HG02938 (cell line): ENCODE measurements at regions not wholly inside any gene's neighbourhood (a gene's known extent, or its start where the extent isn't known, plus 50 kb on each side); places are given as distances from the start of the nearest gene placed in this dataset.
A peak's percentile ranks its signal among the peaks of the same experiment; 100 is the strongest.
"Not testable (repeated sequence)": the region's sequence is repeated elsewhere in the genome, so short reads cannot be mapped to it uniquely, and the experiment has no call there.

Source experiments
- ATAC-seq: cut with Tn5 transposase; IDR thresholded peaks from one replicate; pipeline ENCODE4 v1.9.1; 2021; ENCODE audit warnings: mild to moderate bottlenecking, moderate library complexity; ENCODE audit not compliant: unreplicated experiment

DNA sequence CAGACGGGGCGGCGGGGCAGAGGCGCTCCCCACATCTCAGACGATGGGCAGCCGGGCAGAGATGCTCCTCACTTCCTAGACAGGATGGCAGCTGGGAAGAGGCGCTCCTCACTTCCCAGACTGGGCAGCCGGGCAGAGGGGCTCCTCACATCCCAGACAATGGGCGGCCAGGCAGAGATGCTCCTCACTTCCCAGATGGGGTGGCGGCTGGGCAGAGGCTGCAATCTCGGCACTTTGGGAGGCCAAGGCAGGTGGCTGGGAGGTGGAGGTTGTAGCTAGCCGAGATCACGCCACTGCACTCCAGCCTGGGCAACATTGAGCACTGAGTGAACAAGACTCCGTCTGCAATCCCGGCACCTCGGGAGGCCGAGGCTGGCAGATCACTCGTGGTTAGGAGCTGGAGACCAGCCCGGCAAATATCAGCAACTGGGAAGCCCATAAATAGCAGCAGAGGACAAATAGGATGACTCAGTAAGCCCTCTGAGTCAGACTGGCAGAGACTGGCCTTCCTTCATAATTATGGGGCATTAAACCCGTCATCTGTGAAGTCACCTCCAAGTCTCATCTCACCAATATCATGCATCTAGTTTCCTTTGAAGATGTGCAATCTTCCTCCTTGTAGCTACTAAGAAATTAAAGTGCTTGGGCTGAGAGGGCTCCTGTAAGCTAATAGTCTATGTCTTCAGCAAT is 337.3 kb downstream of the GOLGA6L6 start:
- ATAC-seq: not testable (repeated sequence)

DNA sequence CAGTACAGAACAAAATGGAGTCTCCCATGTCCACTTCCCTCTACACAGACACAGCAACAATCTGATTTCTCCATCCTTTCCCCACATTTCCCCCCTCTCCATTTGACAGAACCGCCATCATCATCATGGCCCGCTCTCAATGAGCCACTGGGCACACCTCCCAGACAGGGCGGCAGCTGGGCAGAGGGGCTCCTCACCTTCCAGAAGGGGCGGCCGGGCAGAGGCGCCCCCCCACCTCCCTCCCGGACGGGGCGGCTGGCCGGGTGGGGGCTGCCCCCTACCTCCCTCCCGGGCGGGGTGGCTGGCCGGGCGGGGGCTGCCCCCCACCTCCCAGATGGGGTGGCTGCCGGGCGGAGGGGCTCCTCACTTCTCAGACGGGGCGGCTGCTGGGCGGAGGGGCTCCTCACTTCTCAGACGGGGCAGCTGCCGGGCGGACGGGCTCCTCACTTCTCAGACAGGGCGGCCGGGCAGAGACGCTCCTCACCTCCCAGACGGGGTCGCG is 337.9 kb downstream of the GOLGA6L6 start:
- not testable (repeated sequence) for ATAC-seq

DNA sequence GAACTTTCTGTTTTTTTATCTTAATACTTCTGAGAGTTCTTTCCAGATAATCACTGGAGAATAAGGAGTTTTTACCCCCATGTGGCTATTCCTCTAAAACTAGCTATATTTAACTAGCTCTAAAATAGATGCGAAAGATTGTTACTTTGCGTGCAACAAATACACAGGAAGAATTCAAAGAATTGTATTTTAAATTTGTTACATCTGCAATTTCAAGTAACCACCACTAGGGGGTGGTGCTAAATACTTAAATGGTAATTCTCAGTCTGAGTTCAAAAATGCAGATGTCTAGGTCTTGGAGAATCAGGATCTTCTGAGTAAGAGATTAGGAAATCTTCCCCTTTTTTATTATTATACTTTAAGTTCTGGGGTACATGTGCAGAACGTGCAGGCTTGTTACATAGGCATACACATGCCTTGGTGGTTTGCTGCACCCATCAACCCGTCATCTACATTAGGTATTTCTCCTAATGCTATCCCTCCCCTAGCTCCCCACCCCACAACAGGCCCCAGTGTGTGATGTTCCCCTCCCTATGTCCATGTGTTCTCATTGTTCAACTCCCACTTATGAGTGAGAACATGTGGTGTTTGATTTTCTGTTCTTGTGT is 346.9 kb downstream of the GOLGA6L6 start:
- ATAC-seq: not testable (repeated sequence)

DNA sequence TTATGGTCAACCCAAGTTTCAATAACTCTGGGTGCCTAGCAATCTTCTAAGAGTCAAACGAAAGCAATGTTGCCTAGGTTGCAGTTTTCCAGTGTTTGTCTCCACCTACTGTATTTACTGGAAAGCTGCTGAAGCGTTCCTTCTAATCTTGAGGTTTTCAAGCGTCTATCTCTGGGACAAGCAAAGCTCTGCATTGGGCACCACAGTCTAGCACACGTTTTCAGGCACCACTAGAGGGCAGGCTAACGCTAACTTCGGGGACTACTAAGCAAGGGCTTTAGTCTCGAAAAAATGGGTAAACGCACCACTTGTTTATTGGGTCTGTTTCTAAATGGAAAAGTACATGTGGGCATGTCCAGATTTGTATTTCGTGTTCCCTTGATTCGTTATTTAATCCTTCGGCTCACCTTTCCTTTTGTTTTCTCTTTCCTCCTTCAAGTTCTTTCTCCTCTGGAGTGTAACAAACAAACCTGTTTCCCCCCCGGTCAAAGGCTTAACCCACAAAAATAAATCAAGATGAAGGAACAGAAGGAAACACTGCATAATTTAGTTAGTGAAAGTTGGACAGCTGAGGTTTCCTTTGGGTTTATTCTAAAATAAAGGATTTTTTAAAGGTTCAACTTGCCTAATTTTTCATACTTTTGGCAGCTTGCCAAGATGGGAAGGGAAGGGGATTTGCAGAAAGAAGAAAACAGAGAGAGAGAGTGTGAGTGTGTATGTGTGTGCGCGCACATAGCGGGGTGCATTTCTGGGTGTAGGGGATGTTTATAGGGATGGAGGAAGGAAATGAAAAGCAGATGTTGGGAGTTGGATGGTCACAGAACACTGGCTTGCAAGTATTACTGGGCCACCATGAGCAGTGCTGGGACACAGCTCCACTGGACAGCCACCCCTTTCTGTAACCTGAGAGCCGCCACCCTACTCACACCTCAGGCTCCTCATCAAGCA is 348.3 kb downstream of the GOLGA6L6 start:
- ATAC-seq: peak; percentile 90

DNA sequence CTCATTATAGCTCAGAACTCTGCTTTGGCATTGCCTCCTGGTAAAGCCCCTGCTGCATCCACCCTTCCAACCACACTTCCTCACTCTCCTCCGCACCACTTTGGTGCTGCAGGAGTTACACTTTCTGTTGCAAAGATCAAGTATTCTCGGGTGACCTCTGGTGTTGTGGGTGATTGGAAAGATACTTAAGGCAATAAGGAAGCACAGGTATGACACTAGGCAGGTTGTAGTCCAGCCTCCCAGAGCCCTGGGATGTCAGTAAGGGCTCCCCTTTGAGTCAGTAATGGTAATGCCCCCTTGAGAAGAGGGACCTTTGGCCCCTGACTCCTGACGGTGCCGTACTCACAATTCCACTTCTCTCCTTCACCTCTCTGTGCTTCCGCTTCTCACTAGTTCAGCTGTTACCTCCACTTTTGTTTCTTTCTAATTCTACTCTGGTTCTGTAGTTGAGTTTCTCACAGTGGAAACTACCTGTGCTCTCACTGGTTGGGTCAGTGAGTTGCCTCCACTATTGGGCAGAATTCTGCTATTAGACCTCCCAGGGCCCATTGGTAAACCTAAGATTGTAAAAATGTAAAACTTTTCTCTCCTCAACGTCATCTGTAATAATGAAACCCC is 350.0 kb downstream of the GOLGA6L6 start:
- ATAC-seq: not testable (repeated sequence)

DNA sequence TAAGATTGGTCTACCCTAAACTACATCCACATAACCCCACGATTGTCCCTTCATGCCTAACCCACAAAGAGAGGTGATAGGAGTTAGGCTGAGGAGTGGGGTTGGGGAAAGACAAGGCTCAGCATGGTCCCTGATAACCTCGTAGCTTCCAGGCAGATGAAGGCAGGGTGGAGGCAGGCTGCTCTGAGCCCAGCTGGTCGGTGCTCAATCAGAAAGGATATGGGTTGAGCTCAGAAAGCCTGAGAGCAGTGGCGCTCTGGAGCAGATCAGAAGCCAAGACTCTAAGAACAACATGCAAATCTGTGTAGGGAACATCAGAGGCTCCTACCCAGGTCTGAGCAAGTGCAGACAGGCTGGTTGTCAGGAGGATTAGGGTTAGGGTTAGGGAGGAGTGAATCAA is 353.0 kb downstream of the GOLGA6L6 start:
- ATAC-seq: not testable (repeated sequence)

DNA sequence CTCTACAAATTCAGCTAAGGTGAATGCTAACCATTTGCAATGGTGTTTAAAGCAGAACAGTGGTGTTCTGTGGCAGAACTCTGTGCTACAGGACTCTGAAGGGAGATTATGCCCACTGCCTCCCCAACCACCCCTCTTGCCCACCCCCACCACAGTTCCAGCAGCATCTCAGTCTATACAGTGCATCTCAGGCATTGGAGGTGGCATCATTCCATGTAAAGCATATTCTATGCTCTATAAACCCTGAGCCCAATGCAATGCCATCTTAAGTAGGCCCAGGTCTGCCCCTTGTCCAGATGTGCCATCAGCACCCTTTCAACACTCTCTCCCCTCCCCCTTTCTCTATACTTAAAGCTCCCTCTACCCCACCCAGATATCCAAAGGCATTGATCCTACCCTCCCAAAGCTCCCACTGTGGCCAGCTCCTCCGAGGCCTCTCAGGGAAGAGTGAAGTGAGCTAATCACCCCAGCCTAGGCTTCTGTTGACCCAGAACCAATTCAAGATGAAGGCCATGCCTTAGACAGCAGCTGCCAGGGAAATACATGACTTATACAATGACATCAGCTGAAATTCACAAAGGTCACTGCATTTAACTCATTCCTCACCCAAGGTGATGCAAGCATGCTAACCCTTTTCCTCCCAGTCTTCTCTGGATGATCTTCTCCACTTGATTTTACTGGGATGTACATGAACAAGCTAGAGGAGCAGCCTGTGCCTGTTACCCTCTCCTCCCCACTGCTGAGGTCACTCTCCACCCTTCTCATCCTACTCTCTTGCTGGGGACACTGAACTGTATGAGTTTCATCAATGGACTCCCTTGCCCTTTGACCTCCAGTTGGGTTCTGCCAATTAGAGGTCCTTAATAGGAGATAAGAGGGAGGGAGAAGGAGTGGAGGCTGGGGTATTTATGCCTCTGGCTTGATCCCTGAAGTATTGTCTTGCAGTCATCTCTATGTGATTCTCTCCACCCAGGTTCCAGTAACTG is 353.9 kb downstream of the GOLGA6L6 start:
- not testable (repeated sequence) for ATAC-seq

DNA sequence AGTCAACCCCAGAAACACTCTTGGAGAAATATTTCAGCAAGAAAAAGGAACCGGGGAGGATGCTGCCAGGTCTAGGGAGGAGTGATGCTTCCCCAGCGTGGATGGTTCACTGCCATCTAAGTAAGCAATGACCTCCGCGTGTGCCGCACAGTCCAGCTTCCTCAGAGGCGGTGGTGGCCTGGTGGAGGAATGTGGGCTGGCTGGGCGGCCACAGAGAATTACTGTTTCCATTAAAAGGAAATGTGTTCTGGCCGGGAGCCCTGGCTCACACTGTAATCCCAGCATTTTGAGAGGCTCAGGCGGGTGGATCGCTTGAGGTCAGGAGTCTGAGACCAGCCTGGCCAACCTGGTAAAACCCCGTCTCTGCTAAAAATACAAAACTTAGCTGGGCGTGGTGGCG is 356.7 kb downstream of the GOLGA6L6 start:
- ATAC-seq: not testable (repeated sequence)

DNA sequence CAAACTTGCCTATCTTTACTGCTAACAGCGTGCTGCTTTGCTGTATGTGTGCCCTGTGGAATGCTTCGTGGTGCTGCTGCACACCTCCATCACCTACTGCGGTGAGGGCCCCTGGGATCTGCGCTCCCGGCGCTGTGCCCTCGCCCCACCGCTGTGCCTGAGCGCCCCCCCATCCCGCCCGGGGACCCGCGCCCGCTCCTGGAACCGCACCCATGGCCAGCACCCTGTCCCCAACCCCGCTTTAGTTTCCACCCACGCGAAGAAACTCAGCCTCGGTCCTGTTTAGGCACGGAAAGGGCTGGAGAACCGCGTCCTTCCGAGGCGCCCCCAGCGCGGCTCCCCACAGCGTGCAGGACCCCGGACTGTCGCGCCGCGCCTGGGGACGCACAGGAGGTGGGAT is 373.4 kb downstream of the GOLGA6L6 start:
- not testable (repeated sequence) for ATAC-seq

DNA sequence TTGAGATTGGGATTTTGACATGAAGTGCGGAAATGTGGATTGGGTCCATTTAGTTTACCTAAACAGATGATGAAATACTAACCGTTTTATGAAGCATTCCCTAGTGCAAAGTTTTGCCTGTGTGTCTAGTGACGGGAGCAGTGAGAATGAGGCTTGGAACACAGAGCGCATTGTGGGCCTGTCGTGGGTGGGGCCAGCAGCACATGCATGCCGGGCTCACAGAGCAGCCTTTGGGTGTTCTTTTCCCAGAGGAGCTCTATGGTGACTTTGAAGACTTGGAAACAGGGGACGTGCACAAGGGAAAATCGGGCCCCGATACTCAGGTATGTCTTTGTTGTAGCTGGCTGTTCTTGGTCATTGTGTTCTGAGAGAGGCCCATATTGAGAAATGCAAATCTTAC is 388.1 kb downstream of the GOLGA6L6 start:
- not testable (repeated sequence) for ATAC-seq

DNA sequence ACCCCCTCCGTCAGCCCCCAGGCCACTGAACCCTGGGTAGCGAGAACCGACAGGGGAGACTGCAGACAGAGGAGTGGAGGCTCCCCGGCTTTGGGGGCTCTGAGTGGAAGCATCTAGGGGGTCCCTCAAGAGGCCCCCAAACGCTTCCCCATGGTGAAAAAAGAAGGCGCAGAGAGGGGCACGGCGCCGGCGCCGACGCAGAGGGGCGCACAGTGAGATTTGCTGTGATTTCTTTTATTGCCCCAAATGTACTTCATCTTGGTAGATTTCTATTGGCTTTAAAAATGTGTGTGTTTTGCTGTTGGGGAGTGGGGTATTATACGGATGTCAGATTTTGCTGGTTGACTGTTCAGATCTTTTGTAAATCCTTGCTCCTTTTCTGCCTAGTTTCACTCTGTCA is 392.9 kb downstream of the GOLGA6L6 start:
- ATAC-seq: not testable (repeated sequence)

DNA sequence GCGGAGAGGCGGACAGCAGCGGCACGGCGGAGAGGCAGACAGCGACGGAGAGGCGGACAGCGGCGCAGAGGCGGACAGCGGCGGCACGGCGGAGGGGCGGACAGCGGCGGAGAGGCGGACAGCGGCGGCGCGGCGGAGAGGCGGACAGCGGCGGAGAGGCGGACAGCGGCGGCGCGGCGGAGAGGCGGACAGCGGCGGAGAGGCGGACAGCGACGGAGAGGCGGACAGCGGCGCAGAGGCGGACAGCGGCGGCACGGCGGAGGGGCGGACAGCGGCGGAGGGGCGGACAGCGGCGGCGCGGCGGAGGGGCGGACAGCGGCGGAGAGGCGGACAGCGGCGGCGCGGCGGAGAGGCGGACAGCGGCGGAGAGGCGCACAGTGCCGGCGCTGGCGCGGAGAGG is 393.6 kb downstream of the GOLGA6L6 start:
- not testable (repeated sequence) for ATAC-seq

DNA sequence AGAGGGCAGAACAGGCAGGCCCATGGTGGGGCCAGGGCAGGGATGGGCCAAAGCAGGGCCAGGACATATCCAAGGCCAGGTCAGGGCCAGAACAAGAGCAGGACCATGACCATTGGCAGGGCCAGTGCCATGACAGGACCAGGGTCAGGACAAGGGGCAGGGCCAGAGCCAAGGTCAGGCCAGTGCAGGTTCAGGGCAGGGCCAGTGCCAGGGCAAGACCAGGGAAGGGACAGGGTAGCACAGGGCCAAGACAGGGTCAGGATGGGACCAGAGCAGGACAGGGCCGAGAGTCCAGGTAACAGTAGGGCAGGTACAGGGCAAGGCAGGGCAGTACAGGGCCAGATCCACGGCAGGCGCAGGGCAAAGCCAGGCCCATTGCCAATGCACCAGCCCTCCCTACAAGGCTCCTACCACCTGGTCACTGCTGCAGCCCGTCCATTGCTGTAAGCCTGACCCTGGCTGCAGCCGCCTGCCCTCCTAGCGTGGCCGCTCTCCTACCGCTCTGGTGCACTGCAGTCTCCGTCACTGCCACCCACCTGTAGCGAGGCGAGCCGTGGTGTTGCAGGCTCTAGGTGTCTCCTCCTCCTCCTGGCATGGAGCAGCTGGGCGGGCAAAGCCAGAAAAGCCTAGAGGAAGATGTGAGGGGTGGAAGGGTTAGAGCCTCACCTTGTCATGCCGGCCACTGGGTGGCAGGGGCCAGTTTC is 397.1 kb downstream of the GOLGA6L6 start:
- ATAC-seq: not testable (repeated sequence)

DNA sequence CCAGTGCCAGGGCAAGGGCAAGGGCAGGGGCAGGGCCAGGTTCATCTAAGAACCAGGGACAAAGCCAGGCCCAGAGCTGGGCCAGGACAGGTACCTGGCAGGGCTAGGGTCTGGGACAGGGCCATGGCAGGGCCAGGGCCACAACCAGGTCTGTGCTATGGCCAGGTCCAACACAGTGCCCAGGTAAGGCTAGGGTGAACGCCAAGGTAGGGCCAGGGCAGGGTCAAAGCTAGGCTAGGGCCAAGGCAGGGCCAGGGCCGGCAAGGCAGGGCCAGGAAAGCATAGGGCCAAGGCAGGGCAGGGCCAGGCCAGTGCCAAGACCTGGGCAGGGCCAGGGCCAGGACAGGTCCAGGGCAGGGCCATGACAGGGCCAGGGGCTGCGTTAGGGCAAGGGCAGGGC is 398.7 kb downstream of the GOLGA6L6 start:
- ATAC-seq: not testable (repeated sequence)

DNA sequence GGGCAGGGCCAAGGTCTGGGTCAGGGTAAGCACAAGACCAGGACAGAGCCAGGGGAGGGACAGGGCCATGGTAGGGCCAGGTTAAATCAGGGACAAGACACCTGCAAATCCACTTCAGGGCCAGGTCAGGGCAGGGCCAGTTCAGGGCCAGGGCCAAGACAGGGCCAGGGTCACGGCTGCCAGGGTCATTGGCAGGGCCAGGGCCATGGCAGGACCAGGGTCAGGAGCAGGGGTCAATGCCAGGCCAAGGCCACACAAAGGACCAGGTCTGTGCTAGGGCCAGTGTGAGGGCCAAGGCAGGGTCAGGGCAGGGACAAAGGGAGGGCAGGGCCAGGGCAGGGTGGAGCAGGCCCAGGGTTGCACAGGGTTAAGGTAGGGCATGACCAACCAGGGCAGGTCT is 399.2 kb downstream of the GOLGA6L6 start:
- not testable (repeated sequence) for ATAC-seq

DNA sequence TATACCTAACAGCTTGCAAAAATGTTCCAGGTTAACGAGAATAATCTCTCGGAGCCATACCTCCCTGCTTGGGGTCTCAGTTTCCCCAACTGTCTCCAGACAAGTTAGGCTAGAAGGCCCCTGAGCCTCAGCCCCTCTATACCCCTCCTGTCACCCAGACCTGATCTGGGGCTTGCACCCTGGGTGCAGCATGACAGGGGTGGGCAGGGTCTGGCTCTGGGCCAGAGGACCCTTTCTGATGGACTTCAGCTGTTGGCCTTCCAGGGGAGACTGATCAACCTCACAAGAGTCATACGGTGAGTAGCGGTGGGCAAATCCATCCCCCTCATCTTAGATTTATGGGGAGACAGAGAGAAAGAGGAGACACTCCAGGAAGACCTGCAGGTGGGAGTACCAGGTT is 416.9 kb downstream of the GOLGA6L6 start:
- ATAC-seq: not testable (repeated sequence)

DNA sequence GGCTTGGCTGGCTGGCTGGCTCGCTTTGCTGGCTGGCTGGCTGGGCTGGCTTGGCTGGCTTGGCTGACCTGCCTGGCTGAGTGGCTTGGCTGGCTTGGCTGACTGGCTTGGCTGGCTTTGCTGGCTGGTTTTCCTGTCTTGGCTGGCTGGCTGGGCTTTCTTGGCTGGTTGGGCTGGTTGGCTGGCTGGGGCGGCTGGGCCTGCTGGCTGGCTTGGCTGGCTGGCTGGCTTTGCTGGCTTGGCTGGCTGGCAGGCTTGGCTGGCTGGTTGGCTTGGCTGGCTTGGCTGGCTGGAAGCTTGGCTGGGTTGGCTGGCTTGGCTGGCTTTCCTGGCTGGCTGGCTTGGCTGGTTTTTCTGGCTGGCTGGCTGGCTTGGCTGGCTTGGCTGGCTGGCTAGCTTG is 435.6 kb downstream of the GOLGA6L6 start:
- no peak for ATAC-seq

DNA sequence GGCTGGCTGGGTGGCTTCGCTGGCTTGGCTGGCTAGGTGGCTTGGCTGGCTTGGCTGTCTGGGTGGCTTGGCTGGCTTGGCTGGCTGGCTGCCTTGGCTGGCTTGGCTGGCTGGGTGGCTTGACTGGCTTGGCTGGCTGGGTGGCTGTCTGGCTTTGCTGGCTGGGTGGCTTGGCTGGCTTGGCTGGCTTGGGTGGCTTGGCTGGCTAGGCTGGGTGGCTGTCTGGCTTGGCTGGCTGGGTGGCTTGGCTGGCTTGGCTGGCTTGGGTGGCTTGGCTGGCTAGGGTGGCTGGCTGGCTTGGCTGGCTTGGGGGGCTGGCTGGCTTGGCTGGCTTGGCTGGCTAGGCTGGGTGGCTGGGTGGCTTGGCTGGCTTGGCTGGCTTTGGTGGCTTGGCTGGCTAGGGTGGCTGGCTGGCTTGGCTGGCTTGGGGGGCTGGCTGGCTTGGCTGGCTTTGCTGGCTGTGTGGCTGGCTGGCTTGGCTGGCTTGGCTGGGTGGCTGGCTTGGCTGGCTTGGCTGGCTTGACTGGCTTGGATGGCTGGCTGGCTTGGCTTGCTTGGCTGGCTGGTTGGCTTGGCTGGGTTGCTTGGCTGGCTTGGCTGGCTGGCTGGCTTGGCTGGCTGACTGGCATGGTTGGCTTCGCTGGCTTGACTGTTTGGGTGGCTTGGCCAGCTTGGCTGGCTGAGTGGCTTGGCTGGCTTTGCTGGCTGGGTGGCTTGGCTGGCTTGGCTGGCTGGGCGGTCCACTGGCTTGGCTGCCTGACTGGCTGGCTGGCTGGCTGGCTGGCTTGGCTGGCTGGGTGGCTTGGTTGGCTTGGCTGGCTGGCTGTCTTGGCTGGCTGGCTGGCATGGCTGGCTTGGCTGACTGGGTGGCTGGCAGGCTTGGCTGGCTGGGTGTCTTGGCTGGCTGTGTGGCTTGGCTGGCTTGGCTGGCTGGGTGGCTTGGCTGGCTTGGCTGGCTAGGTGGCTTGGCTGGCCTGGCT is 436.3 kb downstream of the GOLGA6L6 start:
- not testable (repeated sequence) for ATAC-seq
